ENCODE measurements at regions not wholly inside any gene's neighbourhood (a gene's known extent, or its start where the extent isn't known, plus 50 kb on each side); places are given as distances from the start of the nearest gene placed in this dataset.

- no peak for DNase-seq
Measured at GRCh38 chr6:113634352-113635163, 222.6 kb upstream of the MARCKS start.

- no peak for DNase-seq
Measured at GRCh38 chr6:113635222-113635986, 221.7 kb upstream of the MARCKS start.

GRCh38 chr6:113636357-113636824 lies 220.8 kb upstream of the MARCKS start:
- no peak for DNase-seq

DNA sequence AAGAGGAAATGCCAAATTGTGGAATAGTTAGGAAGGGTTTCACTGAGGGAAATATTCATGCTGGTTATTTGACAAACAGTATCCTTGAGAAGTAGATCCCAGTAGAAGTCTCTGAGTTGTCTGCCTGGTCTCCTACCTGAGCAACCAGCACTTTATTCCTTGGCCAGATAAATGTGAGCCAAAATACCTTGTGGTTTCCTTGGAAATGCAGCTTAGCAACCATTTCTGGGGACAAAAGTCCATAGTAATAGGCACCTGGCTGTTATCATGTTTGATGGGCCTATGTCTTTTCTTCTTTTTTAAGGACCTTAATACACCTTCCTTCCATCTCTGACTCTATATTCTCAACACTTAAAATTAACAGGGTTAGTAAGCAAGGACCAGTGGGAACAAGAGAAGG lies 217.1 kb upstream of the MARCKS start:
- no peak for DNase-seq

DNA sequence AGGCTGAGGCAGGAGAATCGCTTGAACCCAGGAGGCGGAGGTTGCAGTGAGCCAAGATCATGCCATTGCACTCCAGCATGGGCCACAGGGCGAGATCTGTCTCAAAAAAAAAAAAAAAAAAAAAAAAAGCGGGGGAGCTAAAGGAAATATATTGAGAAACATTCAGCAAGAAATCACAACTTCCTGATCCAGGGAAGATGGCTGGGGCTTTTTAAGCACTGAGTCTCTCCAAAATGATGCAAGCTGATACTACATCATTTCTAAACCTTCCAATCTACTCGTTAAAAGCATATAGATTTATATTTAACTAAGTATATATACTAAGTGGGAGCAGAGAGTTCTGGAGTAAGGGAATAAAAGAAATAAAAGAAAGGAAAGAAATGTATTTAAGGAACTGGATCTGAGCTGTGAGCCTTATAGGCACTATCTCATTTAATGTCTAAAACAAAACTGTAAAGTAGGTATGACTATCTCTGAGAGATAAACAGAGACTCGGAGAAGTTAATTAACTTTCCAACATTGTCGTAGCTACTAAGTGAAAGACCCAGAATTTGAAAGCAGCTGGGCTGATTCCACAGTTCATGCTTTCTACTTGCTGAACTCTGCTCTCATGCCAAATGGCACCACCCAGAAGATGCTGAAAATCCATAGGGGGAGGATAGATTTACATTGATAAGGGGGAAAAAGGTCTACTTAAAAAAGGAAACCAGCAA lies 215.0 kb upstream of the MARCKS start:
- DNase-seq = no peak

- DNase-seq = no peak
Measured at GRCh38 chr6:113642714-113643406, 214.3 kb upstream of the MARCKS start.

GRCh38 chr6:113643407-113643770 lies 213.8 kb upstream of the MARCKS start:
- DNase-seq = no peak

GRCh38 chr6:113644861-113645575 lies 212.1 kb upstream of the MARCKS start:
- no peak for DNase-seq

DNA sequence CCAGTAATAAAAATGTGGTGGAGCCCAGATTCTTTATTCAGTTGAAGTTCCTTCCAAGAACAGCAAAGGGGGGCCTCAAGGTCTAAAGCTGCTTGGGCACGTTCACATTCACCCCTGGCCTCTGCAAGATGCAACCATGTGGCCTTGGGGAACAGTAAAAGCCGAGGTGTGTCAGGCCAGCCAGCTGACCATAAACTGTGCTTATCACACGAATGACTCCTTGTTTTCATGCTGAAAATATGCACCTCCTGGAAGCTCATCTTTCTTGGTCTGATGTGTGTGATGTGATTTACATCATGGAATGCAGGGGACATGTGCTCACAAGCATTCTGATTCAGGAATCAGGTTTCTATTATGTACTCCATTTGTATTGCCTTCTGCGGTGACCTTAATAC lies 211.6 kb upstream of the MARCKS start:
- no peak for DNase-seq

DNA sequence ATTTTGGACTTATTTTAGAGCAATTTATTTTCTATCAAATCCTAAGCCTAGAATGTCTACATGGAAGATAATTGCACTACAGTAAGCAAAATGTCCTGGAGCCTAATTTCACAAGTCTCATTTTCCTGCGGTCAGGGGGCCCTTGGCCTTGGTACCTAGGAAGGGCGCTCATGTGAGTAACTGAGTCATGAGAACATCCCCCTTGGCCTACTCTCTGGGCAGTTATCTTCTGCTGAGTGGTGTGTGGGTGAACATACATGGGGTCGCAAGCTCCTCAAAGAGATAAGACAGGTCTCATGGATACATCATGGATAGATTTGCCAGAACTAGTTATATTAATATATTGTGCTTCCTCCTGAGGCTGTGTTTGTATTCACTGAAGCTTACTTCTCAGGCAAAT lies 211.2 kb upstream of the MARCKS start:
- DNase-seq = no peak

DNA sequence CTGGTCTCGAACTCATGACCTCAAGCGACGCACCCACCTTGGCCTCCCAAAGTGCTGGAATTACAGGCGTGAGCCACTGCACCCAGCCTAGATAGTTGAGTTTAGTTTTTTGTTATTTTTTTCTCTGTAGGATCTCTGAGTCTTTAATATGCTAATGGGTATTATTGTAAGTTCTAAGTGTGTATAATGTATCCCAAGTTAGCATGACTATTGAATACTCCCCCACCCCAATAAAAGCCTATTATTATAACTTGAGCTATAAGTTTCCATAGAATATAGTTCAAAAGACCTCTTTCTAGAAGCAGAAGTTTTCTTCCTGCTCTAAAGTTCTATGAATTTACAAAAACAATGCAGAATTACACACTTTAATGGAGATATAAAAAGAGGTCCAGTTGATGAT lies 210.4 kb upstream of the MARCKS start:
- no peak for DNase-seq

- no peak for DNase-seq
Measured at GRCh38 chr6:113647143-113647889, 209.8 kb upstream of the MARCKS start.

DNA sequence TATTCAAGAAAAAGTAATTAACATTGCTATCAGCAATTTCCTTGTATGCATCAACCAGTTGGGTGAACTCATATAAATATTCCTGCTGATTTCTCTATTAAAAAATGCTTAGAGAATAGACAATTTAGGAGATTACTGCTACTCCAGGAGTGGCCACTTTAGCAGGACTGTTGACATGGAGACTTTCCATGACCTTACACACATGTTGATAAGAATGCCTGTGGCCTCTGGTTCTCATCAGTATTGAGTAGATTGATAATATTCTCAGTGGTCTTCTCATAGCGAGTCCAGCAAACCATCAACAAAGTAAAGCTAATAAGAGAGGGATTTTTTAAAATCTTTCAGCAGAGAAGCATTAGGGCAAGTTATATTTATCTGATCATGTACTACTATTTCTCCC lies 208.4 kb upstream of the MARCKS start:
- no peak for DNase-seq

DNA sequence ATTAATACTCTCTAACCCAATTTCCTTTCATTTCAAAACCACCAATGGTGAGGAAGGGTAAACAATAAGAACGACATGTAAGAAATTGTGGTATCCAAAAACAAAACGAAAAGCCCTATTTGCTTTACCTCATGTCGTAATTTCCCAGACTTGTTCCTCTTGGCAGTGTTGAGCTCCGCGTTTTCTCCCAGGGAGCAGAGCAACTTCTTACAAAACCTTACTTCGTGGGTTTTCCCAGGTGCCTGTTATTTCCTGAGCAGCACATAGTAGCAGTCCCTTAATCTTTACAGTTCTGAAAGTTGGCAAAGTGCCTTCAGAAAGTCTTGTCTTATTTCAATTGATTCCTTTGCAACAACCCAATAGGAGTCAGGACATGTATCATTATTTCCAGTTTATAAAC lies 207.9 kb upstream of the MARCKS start:
- no peak for DNase-seq

DNA sequence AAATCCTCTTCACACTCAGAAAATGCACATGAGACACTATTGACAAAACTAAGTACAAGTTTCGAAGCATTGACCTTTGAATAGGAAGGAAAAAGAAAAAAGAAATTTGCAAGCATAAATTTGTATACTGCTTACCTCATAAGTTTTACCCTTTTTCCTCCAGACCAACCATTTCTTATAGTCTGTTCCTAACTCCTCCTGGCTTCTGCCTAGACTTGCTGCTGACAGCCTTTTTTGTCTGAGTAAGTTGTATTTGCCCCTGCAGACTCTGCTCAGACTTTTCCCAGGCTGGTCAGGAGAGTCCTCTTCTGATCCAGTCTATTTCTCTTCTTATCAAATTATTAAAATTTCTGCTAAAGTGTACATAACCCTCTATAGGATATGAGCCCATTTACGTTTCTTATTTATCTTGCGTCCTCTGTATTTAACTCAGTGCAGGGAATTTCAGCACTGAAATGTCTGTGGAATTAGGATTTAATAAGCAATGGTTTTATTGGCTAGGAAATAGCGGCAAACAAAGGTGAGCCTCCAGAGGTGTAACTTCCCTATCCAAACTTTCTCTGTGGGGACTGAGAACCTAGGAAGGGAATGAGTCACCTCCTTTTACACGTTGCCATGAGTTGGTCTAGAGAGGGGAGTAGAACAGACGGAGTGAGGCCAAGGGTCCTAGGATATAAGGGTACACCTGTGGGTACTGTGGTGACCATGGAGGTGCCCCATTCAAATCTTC lies 207.1 kb upstream of the MARCKS start:
- no peak for DNase-seq

DNA sequence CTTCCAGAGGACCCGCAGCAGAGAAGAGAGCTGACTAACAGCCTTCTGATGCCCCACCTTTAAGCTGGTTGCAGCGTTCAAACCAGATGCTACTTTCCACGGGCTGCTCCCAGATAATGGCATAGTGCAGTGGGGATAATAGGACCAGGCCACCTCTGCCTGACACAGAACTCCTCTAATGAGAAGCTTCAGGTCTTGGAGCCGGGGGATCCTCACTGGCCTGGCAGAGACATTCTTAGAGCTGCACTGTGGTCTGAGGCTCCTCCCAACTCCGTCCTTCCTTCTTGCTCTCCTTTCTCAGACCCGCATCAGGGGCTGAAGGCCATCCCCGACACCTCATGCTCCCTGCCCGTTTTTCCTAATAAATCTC lies 206.6 kb upstream of the MARCKS start:
- no peak for DNase-seq

- DNase-seq = no peak
Measured at GRCh38 chr6:113651120-113651519, 206.0 kb upstream of the MARCKS start.

GRCh38 chr6:113651920-113652319 lies 205.2 kb upstream of the MARCKS start:
- DNase-seq = no peak

DNA sequence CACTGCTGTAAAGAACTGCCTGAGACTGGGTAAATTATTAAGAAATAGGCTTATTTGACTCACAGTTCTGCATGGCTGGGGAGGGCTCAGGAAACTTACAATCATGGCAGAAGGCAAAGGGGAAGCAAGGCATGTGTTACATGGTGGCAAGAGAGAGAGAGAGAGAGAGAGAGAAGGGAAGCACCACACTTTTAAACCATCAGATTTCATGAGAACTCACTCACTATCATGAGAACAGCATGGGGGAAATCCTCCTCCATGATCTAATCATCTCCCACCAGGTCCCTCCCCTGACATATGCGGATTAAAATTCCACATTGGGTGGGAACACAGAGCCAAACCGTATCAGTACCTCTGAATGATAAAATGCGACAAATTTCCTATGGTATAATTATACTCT lies 203.9 kb upstream of the MARCKS start:
- no peak for DNase-seq

DNA sequence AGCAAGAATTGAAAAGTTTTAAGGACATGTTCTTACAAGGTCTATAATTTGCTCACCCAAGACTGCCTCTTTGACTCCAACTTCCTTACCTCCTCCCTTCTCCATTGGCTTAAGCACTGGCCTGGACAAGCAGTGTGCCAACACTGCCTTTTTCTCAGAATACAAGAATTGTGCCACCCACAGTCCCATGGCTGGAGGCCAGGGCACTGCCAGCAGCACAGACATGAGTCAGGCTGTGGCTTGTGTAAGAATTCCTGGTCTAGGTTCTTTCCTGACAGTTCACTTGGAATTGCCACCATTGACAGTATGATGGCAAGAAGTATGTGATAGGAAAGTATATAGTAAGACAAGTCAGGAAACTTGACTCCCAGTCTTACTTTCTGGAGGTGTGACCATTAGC lies 202.7 kb upstream of the MARCKS start:
- DNase-seq = no peak

Data from muscle of arm (tissue), 1 donor.